GM12874 (cell line): ENCODE measurements at regions not wholly inside any gene's neighbourhood (a gene's known extent, or its start where the extent isn't known, plus 50 kb on each side); places are given as distances from the start of the nearest gene placed in this dataset.

Experiments
- CTCF ChIP-seq: IDR thresholded peaks from 2 replicates; pipeline ENCODE4 v1.5.1; 2011; ENCODE audit warnings: low read depth, mild to moderate bottlenecking, control low read depth, low read length, moderate library complexity; ENCODE audit not compliant: insufficient read depth

- TF ChIP-seq CTCF: no peak
These were observed 121.4 kb upstream of the LY86 start for GRCh38 chr6:6466967-6467761.

- no peak for TF ChIP-seq CTCF
These were observed 119.4 kb upstream of the LY86 start for GRCh38 chr6:6469074-6469473.

- TF ChIP-seq CTCF: no peak
These were observed 118.4 kb upstream of the LY86 start for GRCh38 chr6:6470123-6470522.

GRCh38 chr6:6471276-6471675 is 117.2 kb upstream of the LY86 start:
- no peak for TF ChIP-seq CTCF

GRCh38 chr6:6474170-6474920 is 114.2 kb upstream of the LY86 start:
- no peak for TF ChIP-seq CTCF

- TF ChIP-seq CTCF: no peak
These were observed 108.7 kb upstream of the LY86 start for GRCh38 chr6:6479785-6480184.

- TF ChIP-seq CTCF: no peak
These were observed 106.3 kb upstream of the LY86 start for GRCh38 chr6:6482256-6482655.
